ENCODE measurements at regions not wholly inside any gene's neighbourhood (a gene's known extent, or its start where the extent isn't known, plus 50 kb on each side); places are given as distances from the start of the nearest gene placed in this dataset.
"Not testable (repeated sequence)": the region's sequence is repeated elsewhere in the genome, so short reads cannot be mapped to it uniquely, and the experiment has no call there.

GRCh38 chr10:35937546-35937945 lies 295.4 kb upstream of the FZD8 start:
- POLR2A ChIA-PET = no interaction called here
- CTCF ChIA-PET = no interaction called here

GRCh38 chr10:35934642-35934995 lies 292.5 kb upstream of the FZD8 start:
- no peak overlapping the region for H3K4me3 ChIP-seq (ENCODE audit: low read depth, low read length)
- H3K9me3 ChIP-seq (ENCODE audit: control insufficient read depth, insufficient read depth, low read length) = no peaks in the 10 kb centered on the region
- POLR2A ChIA-PET = no interaction called here
- CTCF ChIA-PET = no interaction called here
- peaks cover 4% of the 10 kb centered on the region for H3K27me3 ChIP-seq (ENCODE audit: control insufficient read depth, insufficient read depth, low read length)
- H3K27ac ChIP-seq (ENCODE audit: low read depth, low read length) = no peak overlapping the region
- TF ChIP-seq, protein P1, sequence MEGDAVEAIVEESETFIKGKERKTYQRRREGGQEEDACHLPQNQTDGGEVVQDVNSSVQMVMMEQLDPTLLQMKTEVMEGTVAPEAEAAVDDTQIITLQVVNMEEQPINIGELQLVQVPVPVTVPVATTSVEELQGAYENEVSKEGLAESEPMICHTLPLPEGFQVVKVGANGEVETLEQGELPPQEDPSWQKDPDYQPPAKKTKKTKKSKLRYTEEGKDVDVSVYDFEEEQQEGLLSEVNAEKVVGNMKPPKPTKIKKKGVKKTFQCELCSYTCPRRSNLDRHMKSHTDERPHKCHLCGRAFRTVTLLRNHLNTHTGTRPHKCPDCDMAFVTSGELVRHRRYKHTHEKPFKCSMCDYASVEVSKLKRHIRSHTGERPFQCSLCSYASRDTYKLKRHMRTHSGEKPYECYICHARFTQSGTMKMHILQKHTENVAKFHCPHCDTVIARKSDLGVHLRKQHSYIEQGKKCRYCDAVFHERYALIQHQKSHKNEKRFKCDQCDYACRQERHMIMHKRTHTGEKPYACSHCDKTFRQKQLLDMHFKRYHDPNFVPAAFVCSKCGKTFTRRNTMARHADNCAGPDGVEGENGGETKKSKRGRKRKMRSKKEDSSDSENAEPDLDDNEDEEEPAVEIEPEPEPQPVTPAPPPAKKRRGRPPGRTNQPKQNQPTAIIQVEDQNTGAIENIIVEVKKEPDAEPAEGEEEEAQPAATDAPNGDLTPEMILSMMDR (IDR thresholded peaks at IDR 0.05; ENCODE audit: low read depth, low read length) = no peak
- DNase-seq (ENCODE audit: low read depth, low spot score) = no peak

More at GRCh38 chr10:35937546-35937945, 295.4 kb upstream of the FZD8 start:
- TF ChIP-seq, protein P1 (IDR thresholded peaks at IDR 0.05; ENCODE audit: low read depth, low read length) = no peak
- no peaks in the 10 kb centered on the region for H3K9me3 ChIP-seq (ENCODE audit: control insufficient read depth, insufficient read depth, low read length)
- no peak overlapping the region for H3K27ac ChIP-seq (ENCODE audit: low read depth, low read length)
- no peak for DNase-seq (ENCODE audit: low read depth, low spot score)
- H3K4me3 ChIP-seq (ENCODE audit: low read depth, low read length) = no peak overlapping the region
- H3K27me3 ChIP-seq (ENCODE audit: control insufficient read depth, insufficient read depth, low read length) = peaks cover 4% of the 10 kb centered on the region

DNA sequence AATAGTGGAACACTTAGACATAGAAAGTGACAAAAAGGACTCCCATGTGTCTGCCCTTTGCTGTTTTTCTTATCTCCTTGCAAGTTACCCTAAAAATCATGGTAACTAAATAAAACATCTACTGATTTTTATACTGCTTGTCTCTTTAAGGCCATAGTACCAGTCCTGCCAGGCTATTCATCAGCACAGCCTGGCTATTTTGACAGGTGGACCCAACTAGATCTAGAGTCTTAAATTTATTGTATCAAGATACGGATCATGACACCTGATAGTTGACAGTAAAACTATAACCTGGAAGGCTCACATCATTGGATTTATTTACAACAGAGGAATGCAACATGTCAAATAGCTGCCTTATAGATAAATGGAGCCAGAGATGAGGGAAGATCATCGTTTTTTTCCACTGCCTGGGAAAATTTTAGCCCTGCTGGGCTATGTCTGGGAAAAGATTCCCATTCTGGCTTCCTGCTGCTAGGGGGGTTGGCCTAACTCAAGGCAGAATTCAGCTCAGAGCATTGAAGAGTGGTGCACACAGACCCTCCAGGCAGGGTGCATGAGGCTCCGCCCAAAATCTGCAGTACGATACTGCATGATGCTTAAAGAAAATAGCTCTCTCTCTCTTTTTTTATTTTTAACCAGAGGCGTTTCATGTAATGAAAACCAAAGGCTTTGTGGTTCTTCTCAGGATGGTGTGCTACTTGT lies 292.0 kb upstream of the FZD8 start:
- Histone ChIP-seq H3K27me3 (ENCODE audit: control insufficient read depth, insufficient read depth, low read length) (peaks cover 4% of the 10 kb centered on the region), H3K4me3 (ENCODE audit: low read depth, low read length) (no peak overlapping the region), H3K9me3 (ENCODE audit: control insufficient read depth, insufficient read depth, low read length) (no peaks in the 10 kb centered on the region), H3K27ac (ENCODE audit: low read depth, low read length) (no peak overlapping the region)
- no peak for DNase-seq (ENCODE audit: low read depth, low spot score)
- POLR2A ChIA-PET = no interaction called here
- TF ChIP-seq, protein P1 (IDR thresholded peaks at IDR 0.05; ENCODE audit: low read depth, low read length) = no peak
- CTCF ChIA-PET = no interaction called here

DNA sequence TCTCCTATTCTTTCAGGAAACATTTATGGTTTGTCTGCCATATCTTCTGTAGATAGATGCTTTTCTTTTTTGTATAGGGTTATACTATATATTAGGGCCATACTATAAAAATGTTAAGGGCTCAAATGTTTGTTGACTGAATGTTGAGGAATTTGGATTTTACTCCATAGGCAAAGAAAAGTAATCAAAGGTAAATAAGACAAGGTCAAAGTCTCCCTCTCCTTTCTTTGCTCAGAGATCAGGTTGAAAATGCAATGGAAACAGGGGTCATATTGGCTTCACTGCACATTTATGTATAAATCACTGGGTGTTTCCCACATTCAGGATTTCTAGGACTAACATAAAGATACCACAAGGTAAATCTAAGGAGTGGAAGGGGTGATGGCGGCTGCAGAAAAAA lies 291.4 kb upstream of the FZD8 start:
- no peak for DNase-seq (ENCODE audit: low read depth, low spot score)
- POLR2A ChIA-PET = no interaction called here
- H3K27me3 ChIP-seq (ENCODE audit: control insufficient read depth, insufficient read depth, low read length) = peaks cover 4% of the 10 kb centered on the region
- H3K27ac ChIP-seq (ENCODE audit: low read depth, low read length) = no peak overlapping the region
- CTCF ChIA-PET = no interaction called here
- TF ChIP-seq, protein P1 (IDR thresholded peaks at IDR 0.05; ENCODE audit: low read depth, low read length) = no peak
- no peak overlapping the region for H3K4me3 ChIP-seq (ENCODE audit: low read depth, low read length)
- H3K9me3 ChIP-seq (ENCODE audit: control insufficient read depth, insufficient read depth, low read length) = no peaks in the 10 kb centered on the region

- H3K4me3 ChIP-seq (ENCODE audit: low read depth, low read length); DNase-seq (ENCODE audit: low read depth, low spot score); CTCF ChIA-PET; H3K9me3 ChIP-seq (ENCODE audit: control insufficient read depth, insufficient read depth, low read length); H3K27ac ChIP-seq (ENCODE audit: low read depth, low read length); POLR2A ChIA-PET; H3K27me3 ChIP-seq (ENCODE audit: control insufficient read depth, insufficient read depth, low read length): not testable (repeated sequence)
Observed at GRCh38 chr10:35929962-35930361, 287.9 kb upstream of the FZD8 start.

DNA sequence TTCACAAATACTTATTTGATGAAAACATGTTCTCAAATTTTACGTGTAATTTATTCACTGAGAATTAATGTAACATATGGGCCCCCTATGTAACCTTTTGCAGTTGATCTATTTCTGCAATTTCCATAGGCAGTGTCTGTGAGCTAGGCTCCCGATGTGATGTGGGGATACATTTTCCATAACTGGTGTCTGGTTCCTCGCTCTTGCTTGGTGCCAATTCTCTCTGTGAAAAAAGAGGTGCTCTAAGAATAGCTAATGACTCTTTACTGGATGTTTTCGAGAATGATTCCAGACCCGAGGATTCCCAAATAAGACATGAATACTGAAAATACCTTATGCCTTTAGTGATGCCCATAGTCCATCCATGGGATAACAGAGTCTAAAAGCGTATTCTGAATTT lies 286.7 kb upstream of the FZD8 start:
- Histone ChIP-seq H3K27ac (ENCODE audit: low read depth, low read length) (no peak overlapping the region), H3K4me3 (ENCODE audit: low read depth, low read length) (no peak overlapping the region), H3K27me3 (ENCODE audit: control insufficient read depth, insufficient read depth, low read length) (no peaks in the 10 kb centered on the region), H3K9me3 (ENCODE audit: control insufficient read depth, insufficient read depth, low read length) (no peaks in the 10 kb centered on the region)
- CTCF ChIA-PET = no interaction called here
- TF ChIP-seq, protein P1 (IDR thresholded peaks at IDR 0.05; ENCODE audit: low read depth, low read length) = no peak
- POLR2A ChIA-PET = no interaction called here
- DNase-seq (ENCODE audit: low read depth, low spot score) = no peak
